ENCODE measurements at regions not wholly inside any gene's neighbourhood (a gene's known extent, or its start where the extent isn't known, plus 50 kb on each side); places are given as distances from the start of the nearest gene placed in this dataset.

DNA sequence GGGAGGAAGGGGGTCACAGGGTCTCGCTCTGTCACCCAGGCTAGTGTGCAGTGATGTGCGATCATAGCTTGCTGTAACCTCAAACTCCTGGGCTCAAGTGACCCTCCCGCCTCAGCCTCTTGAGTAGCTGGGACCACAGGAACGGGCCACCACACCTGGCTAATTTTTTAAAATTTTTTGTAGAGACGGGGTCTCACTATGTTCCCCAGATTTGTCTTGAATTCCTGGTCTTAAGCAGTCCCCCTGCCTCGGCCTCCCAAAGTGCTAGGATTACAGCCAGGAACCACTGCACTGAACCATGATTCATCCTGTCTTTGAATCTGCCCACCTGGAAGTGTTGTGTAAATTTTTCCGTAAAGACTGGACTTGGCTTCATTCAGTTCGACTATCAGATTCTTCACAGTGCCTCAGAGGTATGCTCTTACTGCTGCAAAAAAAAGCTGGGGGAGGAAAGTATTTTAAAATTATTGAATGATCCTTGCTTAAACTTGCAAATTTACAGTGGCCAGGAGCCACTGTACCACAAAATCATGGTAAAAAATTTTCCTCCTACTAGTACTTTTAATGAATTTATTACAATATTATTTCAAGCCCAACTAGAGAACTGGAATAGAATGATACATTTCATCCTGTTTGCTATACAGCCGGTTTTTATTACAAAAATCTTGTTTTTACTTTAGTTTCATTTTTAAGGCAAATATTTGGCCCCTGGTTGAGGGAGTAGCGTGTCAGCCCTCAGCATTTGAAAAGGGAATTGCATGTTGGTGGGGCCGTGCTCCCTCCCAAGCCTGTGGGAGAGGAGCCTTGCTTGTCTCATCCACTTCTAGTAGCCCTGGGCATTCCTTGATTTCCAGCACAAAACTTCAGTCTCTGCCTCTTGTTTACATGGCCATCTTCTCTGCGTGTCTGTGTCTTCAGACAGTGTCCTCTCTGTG, 202.5 kb upstream of the SGK1 start:
- peak overlapping the region; percentile 77 for H3K27ac Mint-ChIP-seq
- DNase-seq: no peak

DNA sequence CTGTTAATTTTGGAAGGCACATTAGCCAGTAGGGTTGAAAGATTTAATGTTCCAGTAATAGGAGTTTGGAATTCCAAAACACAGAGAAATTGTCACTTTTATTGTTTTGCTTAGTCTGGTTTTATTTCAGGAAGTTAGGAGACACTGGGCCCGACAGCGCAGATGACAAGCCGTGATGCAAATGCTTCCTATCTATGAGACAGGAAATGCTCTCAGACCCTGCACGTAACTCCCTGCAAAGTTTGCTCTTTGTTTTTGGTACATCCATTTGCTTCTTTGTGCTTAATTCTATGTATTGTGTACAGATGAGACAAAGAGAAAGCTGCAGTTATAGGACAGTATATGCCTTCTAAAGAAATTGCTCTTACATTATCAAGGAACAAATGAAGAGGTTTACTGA, 201.6 kb upstream of the SGK1 start:
- Mint-ChIP-seq H3K27ac (peak overlapping the region; percentile 50), H3K9me3 (no peaks in the 10 kb centered on the region), H3K36me3 (ENCODE audit: low read depth) (no peaks in the 10 kb centered on the region), H3K4me3 (no peak overlapping the region), H3K4me1 (peaks cover 60% of the 10 kb centered on the region), H3K27me3 (ENCODE audit: low read depth, poor library complexity) (peaks cover 9% of the 10 kb centered on the region)
- DNase-seq: no peak
- TF ChIP-seq, protein P1, sequence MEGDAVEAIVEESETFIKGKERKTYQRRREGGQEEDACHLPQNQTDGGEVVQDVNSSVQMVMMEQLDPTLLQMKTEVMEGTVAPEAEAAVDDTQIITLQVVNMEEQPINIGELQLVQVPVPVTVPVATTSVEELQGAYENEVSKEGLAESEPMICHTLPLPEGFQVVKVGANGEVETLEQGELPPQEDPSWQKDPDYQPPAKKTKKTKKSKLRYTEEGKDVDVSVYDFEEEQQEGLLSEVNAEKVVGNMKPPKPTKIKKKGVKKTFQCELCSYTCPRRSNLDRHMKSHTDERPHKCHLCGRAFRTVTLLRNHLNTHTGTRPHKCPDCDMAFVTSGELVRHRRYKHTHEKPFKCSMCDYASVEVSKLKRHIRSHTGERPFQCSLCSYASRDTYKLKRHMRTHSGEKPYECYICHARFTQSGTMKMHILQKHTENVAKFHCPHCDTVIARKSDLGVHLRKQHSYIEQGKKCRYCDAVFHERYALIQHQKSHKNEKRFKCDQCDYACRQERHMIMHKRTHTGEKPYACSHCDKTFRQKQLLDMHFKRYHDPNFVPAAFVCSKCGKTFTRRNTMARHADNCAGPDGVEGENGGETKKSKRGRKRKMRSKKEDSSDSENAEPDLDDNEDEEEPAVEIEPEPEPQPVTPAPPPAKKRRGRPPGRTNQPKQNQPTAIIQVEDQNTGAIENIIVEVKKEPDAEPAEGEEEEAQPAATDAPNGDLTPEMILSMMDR (IDR thresholded peaks at IDR 0.05): no peak

More for the DNA sequence above, 202.5 kb upstream of the SGK1 start:
- peaks cover 9% of the 10 kb centered on the region for H3K27me3 Mint-ChIP-seq (ENCODE audit: low read depth, poor library complexity)
- no peaks in the 10 kb centered on the region for H3K9me3 Mint-ChIP-seq
- peaks cover 62% of the 10 kb centered on the region for H3K4me1 Mint-ChIP-seq
- H3K4me3 Mint-ChIP-seq: peak overlapping the region; percentile 41
- H3K36me3 Mint-ChIP-seq (ENCODE audit: low read depth): no peaks in the 10 kb centered on the region
- TF ChIP-seq, protein P1 (IDR thresholded peaks at IDR 0.05): no peak

DNA sequence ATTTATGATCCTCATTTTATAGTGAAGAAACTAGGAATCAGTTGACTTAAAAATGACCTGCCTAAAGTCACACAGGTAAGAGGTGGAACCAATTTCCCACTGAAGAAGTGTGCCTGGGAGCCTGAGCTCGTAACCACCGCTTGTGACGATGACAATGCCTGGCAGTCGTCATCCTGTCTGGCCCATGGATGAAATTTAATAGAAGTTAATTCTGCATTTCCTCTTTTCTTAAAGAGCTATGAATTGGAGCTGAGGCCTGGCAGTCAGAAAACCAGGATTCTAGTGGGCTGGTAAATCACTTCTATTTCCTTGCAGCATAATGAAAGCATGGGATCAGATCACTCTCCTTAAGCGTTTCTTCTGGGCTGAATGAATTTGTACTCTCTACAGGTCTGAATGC, 200.0 kb upstream of the SGK1 start:
- H3K4me3 Mint-ChIP-seq: no peak overlapping the region
- no peaks in the 10 kb centered on the region for H3K36me3 Mint-ChIP-seq (ENCODE audit: low read depth)
- peaks cover 13% of the 10 kb centered on the region for H3K27me3 Mint-ChIP-seq (ENCODE audit: low read depth, poor library complexity)
- TF ChIP-seq, protein P1 (IDR thresholded peaks at IDR 0.05): no peak
- no peak for DNase-seq
- H3K9me3 Mint-ChIP-seq: no peaks in the 10 kb centered on the region
- no peak overlapping the region for H3K27ac Mint-ChIP-seq
- H3K4me1 Mint-ChIP-seq: peaks cover 66% of the 10 kb centered on the region

DNA sequence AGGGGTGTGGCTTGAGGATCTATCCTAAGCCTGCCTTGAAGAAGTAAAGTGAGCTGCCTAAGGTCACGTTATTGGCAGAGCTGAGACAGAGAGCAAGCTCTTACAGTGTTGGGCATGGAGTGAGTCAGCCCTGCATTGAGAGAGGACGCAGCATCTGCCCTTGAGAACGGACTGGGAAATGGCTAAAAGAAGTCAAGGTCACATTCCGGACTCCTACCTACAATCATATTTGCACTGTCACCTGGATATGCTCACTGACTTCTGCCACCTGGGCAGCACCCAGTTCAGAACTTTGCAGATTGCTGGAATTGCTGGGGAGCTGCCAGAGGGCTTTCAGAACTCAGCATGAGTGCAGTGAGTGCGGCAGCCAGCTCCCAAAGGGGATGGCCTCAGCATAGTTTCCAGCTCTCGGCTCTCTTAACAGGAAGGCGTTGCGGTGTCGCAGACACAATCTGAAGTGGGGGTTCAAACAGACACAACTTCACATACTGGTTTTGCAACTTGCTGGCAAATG, 199.3 kb upstream of the SGK1 start:
- Mint-ChIP-seq H3K27me3 (ENCODE audit: low read depth, poor library complexity) (peaks cover 14% of the 10 kb centered on the region), H3K9me3 (no peaks in the 10 kb centered on the region), H3K4me1 (peaks cover 67% of the 10 kb centered on the region), H3K4me3 (no peak overlapping the region), H3K36me3 (ENCODE audit: low read depth) (no peaks in the 10 kb centered on the region), H3K27ac (no peak overlapping the region)
- DNase-seq: peak; percentile 31
- TF ChIP-seq, protein P1 (IDR thresholded peaks at IDR 0.05): no peak

DNA sequence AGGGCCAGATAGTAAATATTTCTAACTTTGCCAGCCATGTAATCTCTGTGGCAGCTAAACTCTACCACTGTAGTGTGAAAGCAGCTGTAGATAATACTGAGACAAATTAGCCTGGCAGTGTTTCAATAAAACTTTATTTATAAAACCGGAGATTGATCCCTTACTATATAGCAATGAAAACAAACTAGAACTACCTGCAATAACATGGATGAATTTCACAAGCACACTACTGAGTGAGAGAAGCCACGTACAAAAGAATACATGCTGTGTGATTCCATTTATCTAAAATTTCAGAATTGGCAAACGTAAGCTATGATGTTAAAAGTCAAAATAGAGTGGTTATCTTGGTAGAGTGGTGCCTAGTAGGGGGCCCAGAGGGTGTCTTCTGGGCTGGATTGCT, 198.7 kb upstream of the SGK1 start:
- TF ChIP-seq, protein P1 (IDR thresholded peaks at IDR 0.05): no peak
- Mint-ChIP-seq H3K9me3 (no peaks in the 10 kb centered on the region), H3K4me1 (peaks cover 65% of the 10 kb centered on the region), H3K27me3 (ENCODE audit: low read depth, poor library complexity) (peaks cover 14% of the 10 kb centered on the region), H3K27ac (no peak overlapping the region), H3K36me3 (ENCODE audit: low read depth) (no peaks in the 10 kb centered on the region), H3K4me3 (no peak overlapping the region)
- no peak for DNase-seq
